ENCODE measurements at regions not wholly inside any gene's neighbourhood (a gene's known extent, or its start where the extent isn't known, plus 50 kb on each side); places are given as distances from the start of the nearest gene placed in this dataset.

GRCh38 chr1:175864625-175865024 is 121.2 kb upstream of the TNR start:
- no peak for DNase-seq

DNA sequence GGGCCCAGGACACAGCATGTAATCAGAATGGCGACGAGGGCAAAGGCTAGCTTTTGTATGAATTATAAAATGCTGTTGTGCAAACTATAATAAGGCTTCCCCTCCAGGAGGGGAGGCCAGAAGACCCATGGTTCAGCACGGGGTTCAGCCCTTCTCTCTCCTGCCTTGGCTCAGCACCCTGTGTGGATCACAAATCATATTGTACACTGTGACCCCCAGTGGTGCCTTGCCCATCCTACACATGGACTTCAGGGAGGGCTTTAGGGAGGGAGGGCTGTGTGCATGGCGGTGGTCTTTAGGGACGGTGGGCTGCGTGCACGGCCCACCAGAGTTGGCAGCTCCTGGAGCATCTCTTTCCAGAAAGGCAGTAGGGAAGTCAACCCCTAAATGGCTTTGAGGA is 120.8 kb upstream of the TNR start:
- DNase-seq, result no peak

- DNase-seq, result no peak
These were observed 120.1 kb upstream of the TNR start for GRCh38 chr1:175863299-175864050.

GRCh38 chr1:175862408-175862807 is 119.0 kb upstream of the TNR start:
- no peak for DNase-seq

GRCh38 chr1:175861626-175862367 is 118.4 kb upstream of the TNR start:
- DNase-seq, result no peak

GRCh38 chr1:175857756-175858155 is 114.4 kb upstream of the TNR start:
- no peak for DNase-seq

GRCh38 chr1:175853681-175854080 is 110.3 kb upstream of the TNR start:
- DNase-seq, result no peak

DNA sequence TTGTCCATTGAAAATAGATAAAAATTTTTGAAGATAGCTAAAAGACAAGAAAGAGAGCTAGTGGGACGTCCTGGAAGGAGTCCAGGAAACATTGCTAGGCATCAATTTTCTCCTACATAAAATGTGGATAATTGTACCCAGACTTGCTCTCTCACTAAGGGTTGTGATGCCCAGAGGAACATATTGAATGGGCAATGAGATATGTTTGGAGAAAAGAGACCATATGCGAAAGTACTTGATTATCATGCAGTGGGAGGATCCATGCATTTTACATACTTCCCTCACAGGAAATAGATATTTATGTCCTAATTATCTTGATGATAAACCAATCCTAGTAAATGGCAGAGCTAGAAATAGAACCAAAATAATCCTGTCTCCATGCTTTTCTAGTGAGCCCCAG is 108.4 kb upstream of the TNR start:
- DNase-seq, result no peak

DNA sequence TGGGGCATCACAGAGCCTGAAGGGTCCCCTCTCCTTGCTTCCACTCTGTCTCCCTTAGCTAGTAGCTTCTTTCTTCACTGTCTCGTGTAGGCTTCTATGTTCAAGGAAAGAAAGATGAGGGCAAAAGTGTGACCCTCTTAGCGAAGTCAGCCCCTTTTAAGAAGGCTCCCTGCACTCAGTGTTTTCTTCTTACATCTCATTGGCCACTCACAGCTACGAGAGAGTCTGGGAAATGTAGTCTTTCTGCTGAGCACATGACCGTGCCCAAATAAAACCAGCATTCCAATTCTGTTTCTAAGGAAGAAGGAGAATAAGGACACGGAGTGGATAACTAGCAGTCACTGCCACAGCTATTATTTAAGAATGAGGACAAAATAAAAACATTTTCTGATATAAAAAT is 104.9 kb upstream of the TNR start:
- no peak for DNase-seq

DNA sequence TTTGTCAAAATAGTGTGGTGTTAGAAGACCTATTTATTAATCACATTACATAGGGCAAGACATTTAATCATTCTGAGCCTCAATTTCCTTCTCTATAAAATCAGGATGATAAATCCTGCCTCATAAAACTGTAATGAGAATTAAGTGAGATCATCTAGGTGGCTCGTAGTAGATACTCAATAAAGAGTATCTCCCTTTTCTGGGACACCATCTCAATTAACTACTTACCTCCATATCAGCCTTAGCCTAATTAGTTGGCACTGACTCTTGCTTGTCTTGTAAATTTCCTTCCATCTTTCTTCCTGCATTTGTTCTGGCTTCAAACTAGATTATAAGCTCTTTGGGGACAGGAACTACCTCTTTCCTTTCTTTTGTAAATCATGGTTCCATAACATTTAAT is 102.6 kb upstream of the TNR start:
- DNase-seq, result no peak

DNA sequence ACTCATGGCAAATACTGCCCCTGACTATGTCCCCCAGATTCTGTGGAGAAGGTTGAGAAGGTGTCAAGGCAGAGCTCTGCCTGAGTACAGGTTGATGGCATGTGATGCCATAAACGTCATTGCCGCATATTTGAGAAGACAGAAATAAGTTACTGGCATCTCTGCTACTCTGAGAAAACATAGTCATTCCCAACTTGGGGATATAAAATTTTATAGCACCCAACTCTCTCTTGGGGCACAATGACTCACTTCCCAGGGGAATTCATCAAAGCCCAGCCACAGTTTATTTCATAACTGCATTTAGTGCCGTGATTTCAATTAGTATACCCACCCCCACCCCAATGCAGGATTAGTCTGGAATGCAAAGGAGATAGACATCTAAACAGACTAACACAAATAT is 101.9 kb upstream of the TNR start:
- no peak for DNase-seq

DNA sequence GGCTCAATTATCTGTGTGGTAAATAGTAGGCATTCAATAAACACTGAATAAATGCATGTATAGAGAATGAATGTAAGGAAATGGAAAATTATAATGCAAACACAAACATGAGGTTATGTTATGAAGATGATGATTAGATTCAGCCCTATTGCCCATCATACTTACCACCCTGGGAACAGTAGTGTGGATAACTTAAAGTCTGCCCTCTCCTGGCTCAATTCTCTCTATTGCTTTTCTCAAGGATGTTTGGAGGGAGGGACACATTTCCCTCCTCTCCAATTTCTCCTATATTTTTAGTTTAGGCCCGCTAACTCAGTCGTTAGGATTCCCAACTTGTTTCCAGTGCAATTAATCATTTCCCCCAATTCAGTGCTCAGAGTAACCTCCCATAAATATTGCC is 101.5 kb upstream of the TNR start:
- DNase-seq, result no peak

- no peak for DNase-seq
These were observed 99.2 kb upstream of the TNR start for GRCh38 chr1:175842550-175842949.

GRCh38 chr1:175841738-175842187 is 98.4 kb upstream of the TNR start:
- no peak for DNase-seq

DNA sequence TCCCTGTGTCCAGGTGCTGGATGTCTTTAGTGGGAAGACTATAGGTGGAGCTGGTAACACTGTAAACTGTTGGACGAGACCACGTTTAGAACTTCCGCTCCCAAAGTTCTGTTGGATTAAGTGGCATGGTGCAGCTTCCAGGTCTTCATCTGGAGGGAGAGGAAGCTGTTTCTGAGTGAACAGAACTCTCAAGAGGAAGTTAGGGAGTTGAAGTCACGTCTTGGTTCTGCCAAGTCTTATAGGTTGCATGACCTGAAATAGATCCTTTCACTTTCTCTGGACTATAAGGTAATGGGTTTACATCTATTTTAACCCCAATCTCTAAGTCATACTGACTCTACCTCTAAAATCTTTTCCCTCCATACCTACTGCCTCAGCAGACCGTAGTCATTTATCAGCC is 97.4 kb upstream of the TNR start:
- DNase-seq, result peak; percentile 3

DNA sequence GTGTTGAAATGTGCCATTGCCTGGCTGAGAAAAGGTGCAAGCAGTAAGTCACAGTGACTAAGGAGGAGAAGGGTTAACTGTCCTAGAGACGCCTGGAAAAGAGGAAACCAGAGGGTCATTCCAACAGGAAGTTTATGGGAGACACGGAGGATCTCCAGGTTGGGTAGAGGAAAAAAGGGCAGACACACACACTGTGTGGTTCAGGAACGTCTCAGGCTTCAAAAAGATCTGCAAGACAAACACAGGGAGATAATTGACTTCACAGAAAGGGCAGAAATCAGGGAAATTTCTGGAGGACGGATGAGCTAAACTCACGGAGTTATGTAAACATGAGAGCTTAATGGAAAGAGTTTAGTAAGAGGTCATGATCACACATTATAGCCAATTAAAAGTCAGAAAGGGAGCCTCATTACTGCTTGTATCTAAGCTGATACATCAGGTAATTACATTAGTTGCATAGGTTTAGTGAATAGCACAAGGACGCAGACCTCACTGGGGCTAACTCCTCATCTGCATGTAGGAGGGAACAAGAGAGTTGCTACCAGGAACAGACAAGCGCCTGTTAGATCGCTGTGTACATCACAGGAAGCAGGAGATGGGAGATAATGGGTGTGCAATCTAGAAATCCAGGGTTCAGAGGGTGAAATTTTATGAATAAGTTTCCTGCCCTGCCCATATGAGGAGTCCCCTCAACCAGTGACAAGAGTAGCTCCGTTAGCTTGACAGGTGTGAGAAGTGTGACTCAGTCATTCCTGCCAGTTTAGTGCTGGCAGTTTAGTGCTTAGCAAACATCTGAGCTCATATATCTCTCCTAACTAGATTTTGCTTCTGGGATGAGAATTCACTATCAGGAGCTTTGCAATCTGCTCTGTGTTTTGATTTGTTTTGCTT is 96.6 kb upstream of the TNR start:
- no peak for DNase-seq

DNA sequence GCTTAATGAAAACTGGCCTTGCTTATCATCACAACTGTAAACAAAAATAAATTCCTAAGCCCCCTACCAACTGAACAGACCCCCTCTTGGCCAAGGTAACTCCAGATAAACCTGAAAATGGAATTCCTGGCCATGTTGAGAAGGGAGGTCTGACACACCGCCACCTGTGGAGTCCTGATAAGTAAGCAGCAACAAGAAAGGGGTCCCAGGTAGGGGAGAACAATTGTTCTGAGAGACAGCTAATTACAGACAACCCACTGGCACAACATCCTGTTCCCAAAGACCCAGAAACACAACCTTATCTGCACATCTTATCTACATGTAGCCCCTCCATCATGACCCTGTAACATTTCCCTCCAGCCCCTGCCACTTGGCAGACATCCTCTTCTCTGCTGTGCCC is 91.2 kb upstream of the TNR start:
- no peak for DNase-seq

GRCh38 chr1:175833951-175834350 is 90.6 kb upstream of the TNR start:
- no peak for DNase-seq

- no peak for DNase-seq
These were observed 90.1 kb upstream of the TNR start for GRCh38 chr1:175833502-175833901.

GRCh38 chr1:175830500-175830899 is 87.1 kb upstream of the TNR start:
- DNase-seq, result no peak

DNA sequence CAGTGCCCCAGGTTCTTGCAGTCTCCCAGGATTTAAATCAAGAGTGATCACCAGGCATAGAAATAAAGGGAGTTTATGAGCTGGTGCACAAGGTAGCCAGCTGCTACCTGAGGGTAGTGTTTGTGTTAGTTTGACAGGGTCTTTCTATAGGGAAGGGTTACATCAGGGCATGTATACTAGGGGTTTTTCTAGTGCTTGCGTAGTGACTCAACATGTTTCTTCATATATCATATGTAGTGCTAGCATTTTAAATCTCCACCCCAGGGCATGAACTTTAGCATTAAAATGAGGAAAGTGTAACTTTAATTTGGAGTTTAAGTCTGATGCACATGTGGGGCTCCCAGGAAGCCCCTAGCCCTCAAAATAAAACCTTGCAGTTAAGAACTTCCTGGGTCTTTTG is 86.5 kb upstream of the TNR start:
- DNase-seq, result no peak

DNA sequence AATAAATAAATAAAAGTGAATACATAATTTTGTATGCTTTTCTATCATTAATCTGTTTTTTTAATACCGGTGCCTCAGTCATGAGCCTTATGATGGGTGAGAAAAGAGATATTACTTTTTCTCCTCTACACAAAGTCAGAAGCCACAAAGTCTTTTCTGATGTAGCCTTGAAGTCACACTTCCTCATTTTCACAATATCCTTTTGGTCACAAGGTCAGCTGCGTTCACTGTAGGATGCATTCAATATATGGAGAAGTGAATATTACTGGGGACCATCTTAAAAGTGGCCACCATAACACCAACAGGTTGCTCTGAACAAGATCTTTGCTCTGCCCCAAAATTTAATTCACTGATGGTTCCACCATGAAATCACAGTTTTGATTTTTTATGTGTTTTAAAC is 83.3 kb upstream of the TNR start:
- DNase-seq, result peak; percentile 50

DNA sequence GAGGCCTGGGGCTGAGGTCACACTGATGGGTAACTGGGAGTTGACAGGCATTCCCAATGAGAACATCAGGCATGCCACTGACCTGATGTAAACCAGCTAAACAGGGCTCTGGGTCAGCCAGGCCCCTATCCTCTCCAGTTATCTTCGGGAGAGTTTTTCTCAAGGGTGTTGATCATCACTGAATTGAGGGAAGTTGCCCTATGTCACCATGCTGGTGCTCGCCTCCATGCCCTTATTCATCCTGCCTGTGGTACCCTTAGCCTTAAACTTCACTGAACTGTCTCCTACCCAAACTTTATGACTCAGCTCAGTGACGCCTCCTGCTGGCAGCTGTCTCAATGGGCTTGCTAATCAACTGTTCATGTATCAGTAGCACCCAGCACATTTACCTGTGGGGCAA is 80.7 kb upstream of the TNR start:
- peak; percentile 9 for DNase-seq

DNA sequence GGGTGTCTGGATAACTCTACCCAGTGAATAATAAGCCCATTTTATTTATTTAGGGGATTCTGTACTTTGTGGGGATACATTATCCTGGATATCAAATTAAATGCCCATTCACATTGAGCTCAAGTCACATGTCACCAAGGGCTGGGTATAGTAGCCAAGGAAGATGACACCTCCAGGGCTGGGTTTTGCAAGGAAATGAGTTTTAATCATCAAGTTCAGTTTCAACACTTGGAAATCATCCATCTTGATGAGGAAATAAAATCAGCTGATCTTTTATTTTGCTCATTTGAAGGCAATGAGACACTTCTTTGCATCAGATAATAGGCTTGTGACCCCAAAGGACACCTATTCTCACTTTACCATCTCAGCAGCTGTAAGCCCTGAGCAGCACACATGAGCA is 80.0 kb upstream of the TNR start:
- peak; percentile 46 for DNase-seq
